ENCODE measurements at regions not wholly inside any gene's neighbourhood (a gene's known extent, or its start where the extent isn't known, plus 50 kb on each side); places are given as distances from the start of the nearest gene placed in this dataset.

DNA sequence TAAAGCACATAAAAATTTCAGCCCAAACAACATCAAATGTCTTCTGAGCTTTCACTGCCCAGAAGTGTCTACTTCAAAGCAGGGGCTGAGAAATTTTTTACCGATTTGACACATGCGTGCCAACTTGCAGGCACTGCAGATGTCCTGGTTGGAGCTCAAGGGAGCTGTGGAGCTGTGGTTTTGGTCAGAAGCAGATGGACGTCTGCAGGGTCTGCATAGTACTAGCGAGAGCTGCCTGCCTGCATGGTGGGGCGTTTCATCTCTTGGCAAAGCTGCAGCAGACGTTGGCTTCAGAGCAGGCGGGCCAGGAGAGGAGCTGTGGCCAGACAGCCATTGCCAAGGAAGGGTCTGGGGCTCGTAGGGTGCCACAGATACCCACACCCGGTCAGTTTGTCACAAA, 296.7 kb downstream of the GLRX3 start:
- intact Hi-C loops (cut with DNase I): no loop called here
- TF ChIP-seq, protein P1, sequence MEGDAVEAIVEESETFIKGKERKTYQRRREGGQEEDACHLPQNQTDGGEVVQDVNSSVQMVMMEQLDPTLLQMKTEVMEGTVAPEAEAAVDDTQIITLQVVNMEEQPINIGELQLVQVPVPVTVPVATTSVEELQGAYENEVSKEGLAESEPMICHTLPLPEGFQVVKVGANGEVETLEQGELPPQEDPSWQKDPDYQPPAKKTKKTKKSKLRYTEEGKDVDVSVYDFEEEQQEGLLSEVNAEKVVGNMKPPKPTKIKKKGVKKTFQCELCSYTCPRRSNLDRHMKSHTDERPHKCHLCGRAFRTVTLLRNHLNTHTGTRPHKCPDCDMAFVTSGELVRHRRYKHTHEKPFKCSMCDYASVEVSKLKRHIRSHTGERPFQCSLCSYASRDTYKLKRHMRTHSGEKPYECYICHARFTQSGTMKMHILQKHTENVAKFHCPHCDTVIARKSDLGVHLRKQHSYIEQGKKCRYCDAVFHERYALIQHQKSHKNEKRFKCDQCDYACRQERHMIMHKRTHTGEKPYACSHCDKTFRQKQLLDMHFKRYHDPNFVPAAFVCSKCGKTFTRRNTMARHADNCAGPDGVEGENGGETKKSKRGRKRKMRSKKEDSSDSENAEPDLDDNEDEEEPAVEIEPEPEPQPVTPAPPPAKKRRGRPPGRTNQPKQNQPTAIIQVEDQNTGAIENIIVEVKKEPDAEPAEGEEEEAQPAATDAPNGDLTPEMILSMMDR (IDR thresholded peaks at IDR 0.05): no peak
- TF ChIP-seq POLR2A (IDR thresholded peaks at IDR 0.05): no peak
- H3K27ac ChIP-seq: no peak overlapping the region
- no peak for DNase-seq
- H3K36me3 ChIP-seq: no peaks in the 10 kb centered on the region
- 70 to 76% (median 72%) methylated on average over 8 to 9 of the region's 9 CpGs for WGBS, 4 donors
- no peaks in the 10 kb centered on the region for H3K4me1 ChIP-seq
- H3K4me3 ChIP-seq: no peak overlapping the region
- ATAC-seq: no peak
- H3K27me3 ChIP-seq: peaks cover 0 to 11% (median 0%) of the 10 kb centered on the region in 9 donors
- no peaks in the 10 kb centered on the region for H3K9me3 ChIP-seq

DNA sequence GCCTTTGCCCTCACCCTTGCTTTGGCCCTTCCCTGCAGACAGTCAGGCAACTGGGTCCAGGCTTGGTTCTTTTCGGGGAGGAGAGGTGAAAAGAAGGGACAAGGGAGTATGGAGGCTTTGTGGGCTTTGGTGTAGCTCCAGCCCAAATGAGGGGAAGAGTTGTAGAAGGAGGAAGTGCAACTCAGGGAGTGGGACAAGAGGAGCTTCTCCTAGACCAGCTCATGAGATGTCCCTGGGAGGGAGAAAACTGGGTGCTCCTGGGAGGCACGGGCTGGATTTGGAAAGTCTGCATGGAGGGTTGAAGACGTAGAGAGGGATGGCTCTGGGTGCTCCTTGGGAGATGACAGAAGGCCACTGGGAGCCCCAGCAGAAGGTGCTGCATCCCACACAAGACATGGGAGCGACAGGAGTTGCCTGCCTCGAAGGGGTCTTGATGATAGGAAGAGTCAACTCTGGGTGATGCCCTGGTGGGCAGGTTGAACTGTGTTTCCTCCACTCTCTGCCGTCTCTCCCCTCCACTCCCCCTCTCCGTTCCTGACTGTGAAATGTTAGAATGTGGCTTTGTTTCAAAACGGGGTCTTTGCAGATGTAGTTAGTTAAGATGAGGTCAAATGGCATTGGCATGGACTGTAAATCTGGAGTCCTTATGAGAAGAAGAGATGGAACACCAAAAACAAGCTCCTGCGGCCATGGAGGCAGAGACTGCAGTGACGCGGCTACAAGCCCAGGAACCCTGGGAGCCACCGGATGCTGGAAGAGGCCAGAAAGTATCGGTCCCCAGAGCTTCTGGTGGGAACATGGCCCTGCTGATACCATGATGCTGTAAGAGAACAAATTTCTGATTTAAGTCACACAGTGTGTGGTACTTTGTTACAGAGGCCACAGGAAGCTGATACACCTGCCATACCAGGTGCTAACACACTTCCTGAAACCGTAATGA, 298.5 kb downstream of the GLRX3 start:
- no peak overlapping the region for H3K4me3 ChIP-seq
- H3K4me1 ChIP-seq: no peaks in the 10 kb centered on the region
- H3K27me3 ChIP-seq: peaks cover 0 to 15% (median 0%) of the 10 kb centered on the region in 9 donors
- TF ChIP-seq POLR2A (IDR thresholded peaks at IDR 0.05): no peak
- TF ChIP-seq, protein P1 (IDR thresholded peaks at IDR 0.05): no peak
- no peaks in the 10 kb centered on the region for H3K36me3 ChIP-seq
- intact Hi-C loops (cut with DNase I): no loop called here
- H3K9me3 ChIP-seq: no peaks in the 10 kb centered on the region
- ATAC-seq (no peak), DNase-seq (no peak)
- 72 to 84% (median 80%) methylated on average over 12 to 14 of the region's 14 CpGs for WGBS, 4 donors
- no peak overlapping the region for H3K27ac ChIP-seq

DNA sequence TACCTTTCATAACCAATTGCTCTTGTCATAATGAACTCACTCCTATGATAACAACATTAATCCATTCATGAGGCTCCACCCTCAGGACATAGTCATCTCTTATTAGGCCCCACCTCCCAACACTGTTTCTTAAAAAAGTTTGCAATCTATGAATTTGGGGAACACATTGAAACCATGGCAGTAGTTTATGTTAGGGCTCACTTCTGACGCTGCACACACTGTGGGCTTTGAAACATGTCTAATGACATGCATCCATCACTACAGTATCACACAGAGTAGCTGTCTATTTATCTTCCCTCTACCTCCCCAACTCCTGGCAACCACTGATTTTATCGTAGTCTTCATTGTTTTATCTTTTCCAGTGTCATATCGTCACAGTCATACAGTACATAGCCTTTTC, 299.8 kb downstream of the GLRX3 start:
- TF ChIP-seq, protein P1 (IDR thresholded peaks at IDR 0.05): no peak
- no peak for TF ChIP-seq POLR2A (IDR thresholded peaks at IDR 0.05)
- H3K36me3 ChIP-seq: no peaks in the 10 kb centered on the region
- no peaks in the 10 kb centered on the region for H3K9me3 ChIP-seq
- no peak overlapping the region for H3K4me3 ChIP-seq
- H3K27me3 ChIP-seq: peaks cover 0 to 15% (median 0%) of the 10 kb centered on the region in 9 donors
- intact Hi-C loops (cut with DNase I): no loop called here
- no peaks in the 10 kb centered on the region for H3K4me1 ChIP-seq
- 80 to 82% (median 82%) methylated on average over 3 of the region's 3 CpGs for WGBS, 4 donors
- ATAC-seq (no peak), DNase-seq (no peak)
- H3K27ac ChIP-seq: no peak overlapping the region

DNA sequence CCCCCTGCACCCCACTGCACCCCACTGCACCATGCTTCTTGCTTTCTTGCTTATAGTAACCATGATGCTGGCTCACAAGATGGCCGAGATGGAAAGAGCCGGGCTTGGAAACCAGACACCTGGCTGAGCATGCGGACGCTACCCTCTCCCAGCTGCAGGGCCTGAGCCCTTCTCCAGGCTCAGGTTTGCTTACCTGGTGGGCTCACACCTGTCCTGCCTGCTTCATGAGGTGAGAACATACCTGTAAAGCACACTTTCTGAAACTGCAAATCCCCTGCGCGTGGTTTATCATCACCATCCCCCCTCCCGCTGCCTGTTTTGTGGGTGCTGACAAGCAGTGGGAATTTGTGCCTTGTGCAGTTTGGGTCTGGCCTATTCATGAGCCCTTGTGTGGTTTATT, 302.7 kb downstream of the GLRX3 start:
- no peak for TF ChIP-seq POLR2A (IDR thresholded peaks at IDR 0.05)
- TF ChIP-seq, protein P1 (IDR thresholded peaks at IDR 0.05): no peak
- Histone ChIP-seq H3K36me3 (no peaks in the 10 kb centered on the region), H3K4me1 (no peaks in the 10 kb centered on the region), H3K27ac (no peak overlapping the region), H3K9me3 (no peaks in the 10 kb centered on the region), H3K27me3 (peaks cover 0 to 15% (median 0%) of the 10 kb centered on the region in 9 donors), H3K4me3 (no peak overlapping the region)
- ATAC-seq (no peak), DNase-seq (no peak)
- intact Hi-C loops (cut with DNase I): no loop called here
- 85 to 91% (median 88%) methylated on average over 7 of the region's 7 CpGs for WGBS, 4 donors
